Thoracic aorta (tissue), 2 donors: ENCODE measurements at regions not wholly inside any gene's neighbourhood (a gene's known extent, or its start where the extent isn't known, plus 50 kb on each side); places are given as distances from the start of the nearest gene placed in this dataset.

ENCODE experiments used
- ATAC-seq: fragments of 150-250 bp; one replicate; pipeline ENCODE4 v1.8.0; 2017; ENCODE audit warnings: low read depth; ENCODE audit not compliant: insufficient number of reproducible peaks, low FRiP score
- DNase-seq: peaks from one replicate; pipeline ENCODE4 v3.0.0-alpha.2; 2020; ENCODE audit warnings: low spot score
- H3K27ac ChIP-seq, 2 donors: fragments of 200-600 bp; sonication (generic); 1 replicate in 1 of 2; 2 replicates in 1 of 2; pipeline ENCODE4 v1.5.1; 2016; ENCODE audit warnings: mild to moderate bottlenecking in 2 of 2, moderate library complexity in 2 of 2
- H3K27me3 ChIP-seq: fragments of 200-600 bp; sonication (generic); replicated peaks from 2 replicates; pipeline ENCODE4 v1.6.0; 2016; ENCODE audit warnings: mild to moderate bottlenecking; ENCODE audit not compliant: insufficient read depth
- H3K36me3 ChIP-seq: fragments of 200-600 bp; sonication (generic); one replicate; pipeline ENCODE4 v1.5.1; 2016
- H3K4me1 ChIP-seq, 2 donors: fragments of 200-600 bp; sonication (generic); 1 replicate in 1 of 2; 2 replicates in 1 of 2; pipeline versions ENCODE4 v1.5.1 to v1.6.0; 2016; ENCODE audit warnings: low read depth in 2 of 2, mild to moderate bottlenecking in 1 of 2; ENCODE audit not compliant: control insufficient read depth in 1 of 2
- H3K4me3 ChIP-seq: fragments of 200-600 bp; sonication (generic); 2 replicates; pipeline ENCODE4 v1.5.1; 2016; ENCODE audit warnings: mild to moderate bottlenecking
- H3K9me3 ChIP-seq: fragments of 200-600 bp; sonication (generic); 2 replicates; pipeline ENCODE4 v1.5.1; 2016
- TF ChIP-seq, protein P1 (sequence below): fragments of 200-600 bp; sonication (generic); IDR thresholded peaks from one replicate; pipeline ENCODE4 v1.5.1; 2019; ENCODE audit warnings: antibody characterized with exemption

DNA sequence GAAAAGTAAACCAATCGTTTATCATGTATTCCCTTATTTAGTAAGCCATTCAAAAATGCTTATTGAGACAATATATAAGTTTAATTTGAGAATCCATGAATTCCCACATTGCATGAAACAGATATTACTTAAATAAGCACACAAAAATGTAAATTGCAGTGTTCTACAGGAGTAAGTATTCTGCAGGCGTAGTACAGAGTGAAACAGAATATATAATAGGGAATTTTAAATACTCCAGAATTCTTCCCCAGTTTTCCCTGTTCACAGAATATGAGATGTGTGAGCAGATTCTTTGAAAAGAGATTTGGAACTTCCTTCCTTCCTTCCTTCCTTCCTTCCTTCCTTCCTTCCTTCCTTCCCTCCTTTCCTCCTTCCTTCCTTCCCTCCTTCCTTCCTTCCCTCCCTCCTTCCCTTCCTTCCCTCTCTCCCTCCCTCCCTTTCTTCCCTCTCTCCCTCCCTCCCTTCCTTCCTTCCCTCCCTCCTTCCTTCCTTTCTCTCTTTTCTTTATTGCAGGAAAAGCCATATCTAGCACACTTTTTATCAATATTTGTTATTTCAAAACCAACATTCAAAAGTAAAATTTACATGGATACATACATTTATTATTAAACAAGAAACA lies 977.7 kb upstream of the LRRTM1 start:
- TF ChIP-seq, protein P1, sequence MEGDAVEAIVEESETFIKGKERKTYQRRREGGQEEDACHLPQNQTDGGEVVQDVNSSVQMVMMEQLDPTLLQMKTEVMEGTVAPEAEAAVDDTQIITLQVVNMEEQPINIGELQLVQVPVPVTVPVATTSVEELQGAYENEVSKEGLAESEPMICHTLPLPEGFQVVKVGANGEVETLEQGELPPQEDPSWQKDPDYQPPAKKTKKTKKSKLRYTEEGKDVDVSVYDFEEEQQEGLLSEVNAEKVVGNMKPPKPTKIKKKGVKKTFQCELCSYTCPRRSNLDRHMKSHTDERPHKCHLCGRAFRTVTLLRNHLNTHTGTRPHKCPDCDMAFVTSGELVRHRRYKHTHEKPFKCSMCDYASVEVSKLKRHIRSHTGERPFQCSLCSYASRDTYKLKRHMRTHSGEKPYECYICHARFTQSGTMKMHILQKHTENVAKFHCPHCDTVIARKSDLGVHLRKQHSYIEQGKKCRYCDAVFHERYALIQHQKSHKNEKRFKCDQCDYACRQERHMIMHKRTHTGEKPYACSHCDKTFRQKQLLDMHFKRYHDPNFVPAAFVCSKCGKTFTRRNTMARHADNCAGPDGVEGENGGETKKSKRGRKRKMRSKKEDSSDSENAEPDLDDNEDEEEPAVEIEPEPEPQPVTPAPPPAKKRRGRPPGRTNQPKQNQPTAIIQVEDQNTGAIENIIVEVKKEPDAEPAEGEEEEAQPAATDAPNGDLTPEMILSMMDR = no peak
- no peaks in the 10 kb centered on the region for H3K9me3 ChIP-seq
- no peaks in the 10 kb centered on the region for H3K27me3 ChIP-seq
- no peak overlapping the region for H3K27ac ChIP-seq
- DNase-seq (no peak), ATAC-seq (no peak)
- no peaks in the 10 kb centered on the region for H3K36me3 ChIP-seq
- no peak overlapping the region for H3K4me3 ChIP-seq
- no peaks in the 10 kb centered on the region for H3K4me1 ChIP-seq

DNA sequence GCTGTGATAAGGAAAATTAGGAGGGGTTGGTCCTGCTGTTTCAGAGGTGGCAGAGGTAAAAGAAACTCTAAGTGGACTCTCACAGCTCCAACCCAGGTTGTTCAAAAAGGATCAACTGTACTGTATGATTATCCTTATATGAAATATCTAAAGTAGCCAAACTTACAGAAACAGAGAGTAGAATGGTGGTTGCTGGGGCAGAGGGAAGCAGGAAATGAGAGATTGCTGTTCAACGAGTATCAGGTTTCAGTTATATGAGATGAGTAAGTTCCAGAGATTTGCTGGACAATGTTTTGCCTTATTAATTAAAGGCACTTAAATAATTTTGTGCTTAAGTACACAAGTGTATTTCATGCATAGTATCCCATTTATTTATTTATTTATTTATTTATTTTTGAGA lies 972.0 kb upstream of the LRRTM1 start:
- DNase-seq (no peak), ATAC-seq (no peak)
- H3K4me1 ChIP-seq = no peaks in the 10 kb centered on the region
- no peaks in the 10 kb centered on the region for H3K9me3 ChIP-seq
- no peak overlapping the region for H3K4me3 ChIP-seq
- H3K27me3 ChIP-seq = no peaks in the 10 kb centered on the region
- no peaks in the 10 kb centered on the region for H3K36me3 ChIP-seq
- H3K27ac ChIP-seq = no peak overlapping the region
- TF ChIP-seq, protein P1 = no peak

DNA sequence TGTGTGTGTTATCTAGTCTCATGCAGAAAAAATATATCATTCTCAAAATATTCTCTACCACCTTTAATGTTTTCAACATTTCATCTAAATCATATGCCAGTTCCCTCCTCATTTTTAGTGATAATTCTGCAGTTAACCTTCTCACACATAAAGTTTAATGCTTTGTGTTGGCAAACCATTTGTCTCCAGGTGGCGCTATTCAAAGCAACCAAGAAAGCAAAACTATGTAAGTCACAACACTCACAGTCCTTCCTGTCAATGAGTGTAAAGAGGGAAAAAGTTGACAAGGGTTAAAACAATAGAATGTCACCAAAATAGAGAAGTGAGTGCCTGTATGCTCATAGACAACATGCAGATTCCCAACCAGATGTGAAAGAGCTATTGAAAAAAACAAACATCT lies 961.6 kb upstream of the LRRTM1 start:
- ATAC-seq (no peak), DNase-seq (no peak)
- Histone ChIP-seq H3K9me3 (no peaks in the 10 kb centered on the region), H3K4me1 (no peaks in the 10 kb centered on the region), H3K4me3 (no peak overlapping the region), H3K27ac (no peak overlapping the region), H3K27me3 (no peaks in the 10 kb centered on the region), H3K36me3 (no peaks in the 10 kb centered on the region)
- TF ChIP-seq, protein P1 = no peak

DNA sequence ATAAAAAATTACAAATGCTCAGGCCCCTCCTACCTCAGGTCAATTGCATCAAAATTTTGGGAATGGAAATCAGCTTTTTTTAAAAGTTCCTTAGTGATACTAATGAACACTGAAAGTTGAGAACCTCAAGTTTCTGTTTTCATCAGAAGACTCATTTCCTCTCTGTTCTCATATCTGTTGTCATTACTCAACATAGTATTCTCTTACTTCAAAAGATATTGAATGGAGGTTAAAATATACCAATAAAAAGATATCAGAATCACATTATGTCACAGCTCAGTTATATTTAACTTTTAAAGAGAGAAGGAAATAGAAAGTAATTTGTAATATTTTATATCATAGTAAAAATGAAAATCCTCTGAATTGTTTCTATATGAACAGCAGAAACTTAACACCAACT lies 959.4 kb upstream of the LRRTM1 start:
- Histone ChIP-seq H3K27ac (no peak overlapping the region), H3K4me1 (no peaks in the 10 kb centered on the region), H3K9me3 (no peaks in the 10 kb centered on the region), H3K4me3 (no peak overlapping the region), H3K27me3 (no peaks in the 10 kb centered on the region), H3K36me3 (no peaks in the 10 kb centered on the region)
- ATAC-seq (no peak), DNase-seq (no peak)
- TF ChIP-seq, protein P1 = no peak

DNA sequence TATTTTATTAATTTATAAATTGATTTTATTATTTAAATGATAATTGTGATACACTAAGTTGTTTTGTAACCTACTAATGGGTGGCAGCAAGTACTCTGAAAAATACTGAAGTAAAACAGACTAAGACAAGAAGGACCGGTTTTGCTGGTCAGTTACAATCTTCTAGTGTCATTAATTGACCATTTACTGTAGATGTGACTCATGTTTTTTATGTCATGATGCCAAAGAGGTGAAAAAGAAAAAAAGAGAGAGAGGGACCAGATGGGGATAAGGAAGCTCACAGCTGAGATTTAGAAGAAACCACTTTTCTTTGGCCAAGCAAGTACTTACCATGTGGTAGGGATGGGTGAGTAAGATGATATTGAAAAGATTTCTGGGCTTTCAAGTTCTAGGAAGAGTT lies 955.8 kb upstream of the LRRTM1 start:
- Histone ChIP-seq H3K4me3 (no peak overlapping the region), H3K9me3 (no peaks in the 10 kb centered on the region), H3K27ac (no peak overlapping the region), H3K36me3 (no peaks in the 10 kb centered on the region), H3K27me3 (no peaks in the 10 kb centered on the region), H3K4me1 (no peaks in the 10 kb centered on the region)
- ATAC-seq (no peak), DNase-seq (no peak)
- TF ChIP-seq, protein P1 = no peak
